ENCODE measurements at regions not wholly inside any gene's neighbourhood (a gene's known extent, or its start where the extent isn't known, plus 50 kb on each side); places are given as distances from the start of the nearest gene placed in this dataset.

DNA sequence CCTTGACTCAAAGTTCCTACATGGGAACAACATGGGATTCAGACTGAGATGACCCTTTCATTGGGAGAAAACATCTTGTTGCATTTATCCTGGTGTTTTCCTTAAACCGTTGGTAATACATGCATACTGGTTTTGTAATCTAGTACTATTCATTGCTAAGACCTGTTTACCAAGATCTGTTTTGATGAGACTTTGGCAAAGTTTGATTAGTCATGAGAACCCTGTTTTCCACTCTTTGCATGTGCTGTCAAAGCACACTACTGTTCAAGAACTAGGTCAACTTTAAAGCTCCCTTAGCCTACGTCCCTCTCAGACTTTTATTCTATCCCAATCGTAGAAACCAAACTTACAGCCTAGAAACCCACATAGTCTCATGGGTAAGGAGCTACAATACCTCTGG is 650.9 kb downstream of the GATA3 start:
- TF ChIP-seq EZH2 (IDR thresholded peaks at IDR 0.05; ENCODE audit: low read depth) = no peak
- TF ChIP-seq, protein P1, sequence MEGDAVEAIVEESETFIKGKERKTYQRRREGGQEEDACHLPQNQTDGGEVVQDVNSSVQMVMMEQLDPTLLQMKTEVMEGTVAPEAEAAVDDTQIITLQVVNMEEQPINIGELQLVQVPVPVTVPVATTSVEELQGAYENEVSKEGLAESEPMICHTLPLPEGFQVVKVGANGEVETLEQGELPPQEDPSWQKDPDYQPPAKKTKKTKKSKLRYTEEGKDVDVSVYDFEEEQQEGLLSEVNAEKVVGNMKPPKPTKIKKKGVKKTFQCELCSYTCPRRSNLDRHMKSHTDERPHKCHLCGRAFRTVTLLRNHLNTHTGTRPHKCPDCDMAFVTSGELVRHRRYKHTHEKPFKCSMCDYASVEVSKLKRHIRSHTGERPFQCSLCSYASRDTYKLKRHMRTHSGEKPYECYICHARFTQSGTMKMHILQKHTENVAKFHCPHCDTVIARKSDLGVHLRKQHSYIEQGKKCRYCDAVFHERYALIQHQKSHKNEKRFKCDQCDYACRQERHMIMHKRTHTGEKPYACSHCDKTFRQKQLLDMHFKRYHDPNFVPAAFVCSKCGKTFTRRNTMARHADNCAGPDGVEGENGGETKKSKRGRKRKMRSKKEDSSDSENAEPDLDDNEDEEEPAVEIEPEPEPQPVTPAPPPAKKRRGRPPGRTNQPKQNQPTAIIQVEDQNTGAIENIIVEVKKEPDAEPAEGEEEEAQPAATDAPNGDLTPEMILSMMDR (conservative IDR thresholded peaks at IDR 0.05) = no peak
